Muscle of leg (tissue), 3 donors: ENCODE measurements at regions not wholly inside any gene's neighbourhood (a gene's known extent, or its start where the extent isn't known, plus 50 kb on each side); places are given as distances from the start of the nearest gene placed in this dataset.

ENCODE experiments used
- DNase-seq: peaks from one replicate; pipeline ENCODE4 v3.0.0; 2013
- H3K27ac ChIP-seq: one replicate; pipeline ENCODE4 v1.5.1; 2013; ENCODE audit warnings: mild to moderate bottlenecking, low read length, control low read depth
- H3K27me3 ChIP-seq: one replicate; pipeline ENCODE4 v1.6.1; 2013; ENCODE audit warnings: low read length; ENCODE audit not compliant: control insufficient read depth, insufficient read depth
- H3K36me3 ChIP-seq: one replicate; pipeline ENCODE4 v1.6.1; 2013; ENCODE audit warnings: low read length; ENCODE audit not compliant: control insufficient read depth, insufficient read depth
- H3K4me1 ChIP-seq: one replicate; pipeline ENCODE4 v1.6.1; 2013; ENCODE audit warnings: low read length; ENCODE audit not compliant: control insufficient read depth, insufficient read depth
- H3K4me3 ChIP-seq: one replicate; pipeline ENCODE4 v1.5.1; 2013; ENCODE audit warnings: low read length, control low read depth
- H3K9me3 ChIP-seq: replicated peaks from 2 replicates; pipeline ENCODE4 v1.6.1; 2013; ENCODE audit warnings: low read depth, low read length; ENCODE audit not compliant: control insufficient read depth
- WGBS: methylation state at CpG from one replicate; pipeline ENCODE4 v1.1.5; 2013; ENCODE audit warnings: missing lambda C conversion rate; ENCODE audit not compliant: insufficient coverage; 5-methylcytosine and 5-hydroxymethylcytosine counted together

- Histone ChIP-seq H3K4me1 (peaks cover 34% of the 10 kb centered on the region), H3K27ac (peak overlapping the region; percentile 57), H3K36me3 (no peaks in the 10 kb centered on the region), H3K4me3 (no peak overlapping the region), H3K27me3 (peaks cover 5% of the 10 kb centered on the region), H3K9me3 (no peaks in the 10 kb centered on the region)
- 45% methylated on average over 6 of the region's 9 CpGs for WGBS
- no peak for DNase-seq
These were observed 125.0 kb upstream of the NCAM1 start for GRCh38 chr11:112836256-112836602.

- Histone ChIP-seq H3K36me3 (no peaks in the 10 kb centered on the region), H3K4me1 (peaks cover 34% of the 10 kb centered on the region), H3K27me3 (peaks cover 5% of the 10 kb centered on the region), H3K4me3 (no peak overlapping the region), H3K27ac (no peak overlapping the region), H3K9me3 (no peaks in the 10 kb centered on the region)
- WGBS, result 62% methylated on average over 8 of the region's 8 CpGs
- DNase-seq, result no peak
These were observed 123.9 kb upstream of the NCAM1 start for GRCh38 chr11:112837162-112837826.

DNA sequence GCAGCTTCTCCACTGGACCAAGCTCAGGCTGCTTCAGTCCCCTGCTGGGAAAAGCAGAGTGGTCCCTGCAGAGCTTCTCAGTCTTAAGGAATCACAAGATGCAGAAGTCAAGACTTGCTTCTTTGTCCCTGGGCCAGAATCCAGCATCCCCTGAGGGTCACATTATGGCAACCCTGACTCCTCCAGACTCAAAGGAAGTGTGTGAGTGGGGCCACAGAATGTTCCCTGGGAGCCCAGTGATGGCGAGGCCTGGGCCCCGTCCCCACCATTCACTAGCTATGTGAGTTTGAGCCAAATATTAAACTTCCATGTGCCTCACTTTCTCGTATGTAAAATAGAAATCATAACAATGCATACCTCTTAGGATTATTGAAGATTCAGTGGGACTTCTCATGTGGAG is 122.2 kb upstream of the NCAM1 start:
- WGBS, result no CpG with 5 or more reads among the region's 3 CpGs
- Histone ChIP-seq H3K9me3 (no peaks in the 10 kb centered on the region), H3K27ac (no peak overlapping the region), H3K36me3 (no peaks in the 10 kb centered on the region), H3K4me1 (peaks cover 33% of the 10 kb centered on the region), H3K4me3 (no peak overlapping the region), H3K27me3 (no peaks in the 10 kb centered on the region)
- no peak for DNase-seq

DNA sequence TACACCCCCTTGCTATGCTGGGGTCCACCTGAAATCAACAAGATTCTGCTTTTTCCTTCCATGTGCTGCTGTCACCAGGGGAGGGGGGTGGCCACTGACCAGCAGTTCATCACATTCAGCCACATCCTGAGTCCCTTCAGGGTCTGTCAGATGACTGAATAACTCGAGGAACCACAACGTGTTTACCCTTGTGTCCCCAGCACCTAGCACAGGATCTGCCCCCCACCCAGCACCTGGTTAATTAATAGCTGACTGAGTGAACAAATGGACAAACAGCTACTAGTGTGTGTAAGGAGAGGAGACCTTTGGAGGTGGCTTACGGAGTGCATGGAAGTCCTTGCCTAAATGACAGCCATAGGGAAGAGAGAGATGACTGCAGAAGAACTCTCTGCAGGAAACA is 119.5 kb upstream of the NCAM1 start:
- Histone ChIP-seq H3K27ac (no peak overlapping the region), H3K9me3 (no peaks in the 10 kb centered on the region), H3K4me3 (no peak overlapping the region), H3K27me3 (no peaks in the 10 kb centered on the region), H3K4me1 (peaks cover 6% of the 10 kb centered on the region), H3K36me3 (no peaks in the 10 kb centered on the region)
- 67% methylated on average over 1 of the region's 3 CpGs for WGBS
- DNase-seq, result no peak

DNA sequence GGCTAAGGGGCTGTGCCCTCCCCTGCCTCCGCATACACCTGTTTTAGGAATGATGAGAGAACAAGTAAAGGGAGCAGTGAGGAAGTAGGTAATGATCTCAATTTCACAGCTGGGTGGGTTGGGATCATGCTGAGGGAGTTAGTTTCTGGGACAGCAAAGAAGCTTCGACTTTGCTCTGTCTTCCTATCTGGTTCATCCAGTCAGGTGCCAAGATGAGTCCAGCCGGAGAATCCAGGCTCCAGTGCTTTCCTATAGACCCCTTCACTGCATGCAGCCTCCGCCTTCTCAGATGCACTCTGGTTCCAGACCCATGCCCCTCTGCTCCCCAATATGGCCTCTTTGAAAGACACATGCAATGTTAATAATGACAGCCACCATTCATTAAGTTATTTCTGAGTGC is 119.1 kb upstream of the NCAM1 start:
- no peak overlapping the region for H3K4me3 ChIP-seq
- no peak for DNase-seq
- H3K27me3 ChIP-seq, result no peaks in the 10 kb centered on the region
- 73% methylated on average over 4 of the region's 4 CpGs for WGBS
- peaks cover 2% of the 10 kb centered on the region for H3K4me1 ChIP-seq
- H3K9me3 ChIP-seq, result no peaks in the 10 kb centered on the region
- no peak overlapping the region for H3K27ac ChIP-seq
- no peaks in the 10 kb centered on the region for H3K36me3 ChIP-seq

DNA sequence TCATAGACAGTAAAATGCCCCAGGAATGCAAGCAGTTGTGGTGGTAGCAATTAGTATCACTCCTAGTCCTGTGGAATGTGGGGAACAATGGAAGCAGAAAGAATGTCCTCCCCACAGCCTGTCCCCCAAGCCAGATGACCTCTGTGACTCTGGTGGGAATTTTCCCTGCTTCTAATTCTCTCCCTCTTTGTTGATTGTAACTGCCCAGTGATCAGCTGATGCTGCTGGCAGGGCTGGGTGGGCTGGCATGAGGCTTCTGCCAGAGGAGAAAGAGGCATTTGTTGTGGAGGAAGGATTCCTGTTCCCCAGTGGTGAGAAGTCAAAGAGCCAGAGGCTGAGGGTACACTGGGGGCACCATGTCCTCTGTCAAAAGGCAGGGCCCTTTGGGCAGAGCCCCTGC is 116.7 kb upstream of the NCAM1 start:
- H3K27ac ChIP-seq, result no peak overlapping the region
- no peak overlapping the region for H3K4me3 ChIP-seq
- no peaks in the 10 kb centered on the region for H3K4me1 ChIP-seq
- H3K36me3 ChIP-seq, result no peaks in the 10 kb centered on the region
- H3K9me3 ChIP-seq, result no peaks in the 10 kb centered on the region
- H3K27me3 ChIP-seq, result no peaks in the 10 kb centered on the region
- DNase-seq, result peak; percentile 51

- H3K27ac ChIP-seq, result no peak overlapping the region
- H3K27me3 ChIP-seq, result no peaks in the 10 kb centered on the region
- H3K36me3 ChIP-seq, result no peaks in the 10 kb centered on the region
- no peak for DNase-seq
- no peaks in the 10 kb centered on the region for H3K4me1 ChIP-seq
- no peak overlapping the region for H3K4me3 ChIP-seq
- 82% methylated on average over 4 of the region's 4 CpGs for WGBS
- H3K9me3 ChIP-seq, result no peaks in the 10 kb centered on the region
These were observed 113.7 kb upstream of the NCAM1 start for GRCh38 chr11:112847568-112847967.

DNA sequence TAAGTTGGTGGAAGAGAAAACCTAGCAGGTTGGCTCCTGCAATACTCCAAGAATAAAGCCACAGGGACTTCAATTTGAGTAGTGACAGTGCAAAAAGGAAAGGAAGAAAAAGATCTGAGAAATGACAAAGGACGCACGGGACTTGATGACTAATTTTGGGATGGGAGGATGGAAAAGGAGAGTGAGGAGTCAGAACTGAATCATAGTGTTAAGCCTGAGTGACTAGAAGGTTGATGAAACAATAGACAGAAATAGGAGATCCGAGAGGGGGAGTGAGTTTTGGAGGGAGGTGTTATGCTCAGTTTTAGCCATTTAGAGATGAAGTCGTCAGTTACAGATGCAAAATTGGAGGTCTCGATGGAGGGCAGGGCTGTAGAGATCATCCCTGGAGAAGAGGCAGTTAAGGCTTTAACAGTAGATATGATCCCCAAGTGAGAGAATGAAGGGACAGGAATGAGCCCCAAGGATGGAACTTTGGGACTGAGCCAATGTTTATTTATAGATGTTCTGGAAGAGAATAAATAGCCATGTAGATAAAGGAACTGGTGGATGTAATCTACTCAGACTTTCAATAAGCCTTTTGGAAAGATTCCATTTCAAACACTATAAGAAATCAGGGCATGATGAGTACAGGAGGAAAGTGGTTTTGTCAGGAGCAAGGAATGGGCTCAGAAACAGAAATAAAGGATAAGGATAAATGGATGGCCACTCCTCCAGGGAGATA is 108.9 kb upstream of the NCAM1 start:
- peak; percentile 48 for DNase-seq
- H3K9me3 ChIP-seq, result no peaks in the 10 kb centered on the region
- peaks cover 5% of the 10 kb centered on the region for H3K4me1 ChIP-seq
- H3K27ac ChIP-seq, result peak overlapping the region; percentile 47
- WGBS, result 51% methylated on average over 5 of the region's 5 CpGs
- peaks cover 2% of the 10 kb centered on the region for H3K27me3 ChIP-seq
- H3K4me3 ChIP-seq, result no peak overlapping the region
- H3K36me3 ChIP-seq, result no peaks in the 10 kb centered on the region

- peaks cover 7% of the 10 kb centered on the region for H3K4me1 ChIP-seq
- DNase-seq, result no peak
- no peak overlapping the region for H3K4me3 ChIP-seq
- 79% methylated on average over 3 of the region's 4 CpGs for WGBS
- H3K27me3 ChIP-seq, result peaks cover 2% of the 10 kb centered on the region
- H3K36me3 ChIP-seq, result no peaks in the 10 kb centered on the region
- peaks cover 3% of the 10 kb centered on the region for H3K9me3 ChIP-seq
- H3K27ac ChIP-seq, result no peak overlapping the region
These were observed 105.1 kb upstream of the NCAM1 start for GRCh38 chr11:112856133-112856532.

GRCh38 chr11:112856591-112856990 is 104.6 kb upstream of the NCAM1 start:
- Histone ChIP-seq H3K27me3 (peaks cover 2% of the 10 kb centered on the region), H3K27ac (no peak overlapping the region), H3K9me3 (peaks cover 3% of the 10 kb centered on the region), H3K36me3 (no peaks in the 10 kb centered on the region), H3K4me3 (no peak overlapping the region), H3K4me1 (peaks cover 7% of the 10 kb centered on the region)
- no peak for DNase-seq
- 59% methylated on average over 2 of the region's 2 CpGs for WGBS
